ENCODE measurements at regions not wholly inside any gene's neighbourhood (a gene's known extent, or its start where the extent isn't known, plus 50 kb on each side); places are given as distances from the start of the nearest gene placed in this dataset.

GRCh38 chr2:128651000-128651399 is 332.3 kb upstream of the HS6ST1 start:
- DNase-seq (ENCODE audit: insufficient read length, low spot score) (no peak), FAIRE-seq (no peak)
- no peak for TF ChIP-seq POLR2AphosphoS5 (IDR thresholded peaks at IDR 0.05; ENCODE audit: low read depth, low read length)
- no peak for TF ChIP-seq TAF1 (IDR thresholded peaks at IDR 0.05; ENCODE audit: low read depth, low read length)
- TF ChIP-seq POU2F2 (IDR thresholded peaks at IDR 0.05; ENCODE audit: low read depth, low read length): no peak
- no peak for TF ChIP-seq POLR2A (IDR thresholded peaks at IDR 0.05; ENCODE audit: low read depth, low read length)
- no peak for TF ChIP-seq SPI1 (IDR thresholded peaks at IDR 0.05; ENCODE audit: low read depth, low read length)
- TF ChIP-seq PAX5 (IDR thresholded peaks at IDR 0.05; ENCODE audit: insufficient read depth, low read length, severe bottlenecking): no peak

GRCh38 chr2:128654408-128654807 is 335.7 kb upstream of the HS6ST1 start:
- DNase-seq (ENCODE audit: insufficient read length, low spot score) (no peak), FAIRE-seq (no peak)
- TF ChIP-seq TAF1 (IDR thresholded peaks at IDR 0.05; ENCODE audit: low read depth, low read length) (no peak), SPI1 (IDR thresholded peaks at IDR 0.05; ENCODE audit: low read depth, low read length) (no peak), POU2F2 (IDR thresholded peaks at IDR 0.05; ENCODE audit: low read depth, low read length) (no peak), POLR2A (IDR thresholded peaks at IDR 0.05; ENCODE audit: low read depth, low read length) (no peak), POLR2AphosphoS5 (IDR thresholded peaks at IDR 0.05; ENCODE audit: low read depth, low read length) (no peak), PAX5 (IDR thresholded peaks at IDR 0.05; ENCODE audit: insufficient read depth, low read length, severe bottlenecking) (no peak)

GRCh38 chr2:128660836-128661235 is 342.2 kb upstream of the HS6ST1 start:
- TF ChIP-seq TAF1 (IDR thresholded peaks at IDR 0.05; ENCODE audit: low read depth, low read length) (no peak), POLR2AphosphoS5 (IDR thresholded peaks at IDR 0.05; ENCODE audit: low read depth, low read length) (no peak), SPI1 (IDR thresholded peaks at IDR 0.05; ENCODE audit: low read depth, low read length) (no peak)
- FAIRE-seq (no peak), DNase-seq (ENCODE audit: insufficient read length, low spot score) (no peak)

GRCh38 chr2:128661311-128661710 is 342.6 kb upstream of the HS6ST1 start:
- TF ChIP-seq TAF1 (IDR thresholded peaks at IDR 0.05; ENCODE audit: low read depth, low read length) (no peak), POU2F2 (IDR thresholded peaks at IDR 0.05; ENCODE audit: low read depth, low read length) (no peak), PAX5 (IDR thresholded peaks at IDR 0.05; ENCODE audit: insufficient read depth, low read length, severe bottlenecking) (no peak), SPI1 (IDR thresholded peaks at IDR 0.05; ENCODE audit: low read depth, low read length) (no peak), POLR2AphosphoS5 (IDR thresholded peaks at IDR 0.05; ENCODE audit: low read depth, low read length) (no peak), POLR2A (IDR thresholded peaks at IDR 0.05; ENCODE audit: low read depth, low read length) (no peak)
- FAIRE-seq (no peak), DNase-seq (ENCODE audit: insufficient read length, low spot score) (no peak)

GRCh38 chr2:128662051-128662471 is 343.4 kb upstream of the HS6ST1 start:
- no peak for DNase-seq (ENCODE audit: insufficient read length, low spot score)
- TF ChIP-seq SPI1 (IDR thresholded peaks at IDR 0.05; ENCODE audit: low read depth, low read length) (no peak), POLR2A (IDR thresholded peaks at IDR 0.05; ENCODE audit: low read depth, low read length) (no peak), TAF1 (IDR thresholded peaks at IDR 0.05; ENCODE audit: low read depth, low read length) (no peak), POU2F2 (IDR thresholded peaks at IDR 0.05; ENCODE audit: low read depth, low read length) (no peak), PAX5 (IDR thresholded peaks at IDR 0.05; ENCODE audit: insufficient read depth, low read length, severe bottlenecking) (no peak), POLR2AphosphoS5 (IDR thresholded peaks at IDR 0.05; ENCODE audit: low read depth, low read length) (no peak)
- FAIRE-seq: no peak

- TF ChIP-seq POLR2AphosphoS5 (IDR thresholded peaks at IDR 0.05; ENCODE audit: low read depth, low read length) (no peak), TAF1 (IDR thresholded peaks at IDR 0.05; ENCODE audit: low read depth, low read length) (no peak), PAX5 (IDR thresholded peaks at IDR 0.05; ENCODE audit: insufficient read depth, low read length, severe bottlenecking) (no peak), SPI1 (IDR thresholded peaks at IDR 0.05; ENCODE audit: low read depth, low read length) (no peak), POU2F2 (IDR thresholded peaks at IDR 0.05; ENCODE audit: low read depth, low read length) (no peak), POLR2A (IDR thresholded peaks at IDR 0.05; ENCODE audit: low read depth, low read length) (no peak)
- no peak for FAIRE-seq
- no peak for DNase-seq (ENCODE audit: insufficient read length, low spot score)
Measured at GRCh38 chr2:128663371-128664050, 344.8 kb upstream of the HS6ST1 start.

GRCh38 chr2:128664499-128664971 is 345.9 kb upstream of the HS6ST1 start:
- no peak for DNase-seq (ENCODE audit: insufficient read length, low spot score)
- FAIRE-seq: no peak
- TF ChIP-seq SPI1 (IDR thresholded peaks at IDR 0.05; ENCODE audit: low read depth, low read length) (no peak), TAF1 (IDR thresholded peaks at IDR 0.05; ENCODE audit: low read depth, low read length) (no peak)

GRCh38 chr2:128665113-128665512 is 346.4 kb upstream of the HS6ST1 start:
- DNase-seq (ENCODE audit: insufficient read length, low spot score) (no peak), FAIRE-seq (no peak)
- no peak for TF ChIP-seq POLR2A (IDR thresholded peaks at IDR 0.05; ENCODE audit: low read depth, low read length)
- no peak for TF ChIP-seq TAF1 (IDR thresholded peaks at IDR 0.05; ENCODE audit: low read depth, low read length)
- no peak for TF ChIP-seq POLR2AphosphoS5 (IDR thresholded peaks at IDR 0.05; ENCODE audit: low read depth, low read length)
- no peak for TF ChIP-seq PAX5 (IDR thresholded peaks at IDR 0.05; ENCODE audit: insufficient read depth, low read length, severe bottlenecking)
- TF ChIP-seq SPI1 (IDR thresholded peaks at IDR 0.05; ENCODE audit: low read depth, low read length): no peak
- no peak for TF ChIP-seq POU2F2 (IDR thresholded peaks at IDR 0.05; ENCODE audit: low read depth, low read length)

- FAIRE-seq: no peak
Measured at GRCh38 chr2:128666596-128666995, 347.9 kb upstream of the HS6ST1 start.

GRCh38 chr2:128667391-128667790 is 348.7 kb upstream of the HS6ST1 start:
- TF ChIP-seq POLR2A (IDR thresholded peaks at IDR 0.05; ENCODE audit: low read depth, low read length): no peak
- TF ChIP-seq TAF1 (IDR thresholded peaks at IDR 0.05; ENCODE audit: low read depth, low read length): no peak
- no peak for FAIRE-seq
- DNase-seq (ENCODE audit: insufficient read length, low spot score): no peak

More at GRCh38 chr2:128666596-128666995, 347.9 kb upstream of the HS6ST1 start:
- TF ChIP-seq POLR2A (IDR thresholded peaks at IDR 0.05; ENCODE audit: low read depth, low read length): no peak
- TF ChIP-seq PAX5 (IDR thresholded peaks at IDR 0.05; ENCODE audit: insufficient read depth, low read length, severe bottlenecking): no peak
- TF ChIP-seq TAF1 (IDR thresholded peaks at IDR 0.05; ENCODE audit: low read depth, low read length): no peak
- TF ChIP-seq SPI1 (IDR thresholded peaks at IDR 0.05; ENCODE audit: low read depth, low read length): no peak
- no peak for TF ChIP-seq POU2F2 (IDR thresholded peaks at IDR 0.05; ENCODE audit: low read depth, low read length)
- no peak for TF ChIP-seq POLR2AphosphoS5 (IDR thresholded peaks at IDR 0.05; ENCODE audit: low read depth, low read length)
- no peak for DNase-seq (ENCODE audit: insufficient read length, low spot score)
